8988T (cell line): ENCODE measurements at regions not wholly inside any gene's neighbourhood (a gene's known extent, or its start where the extent isn't known, plus 50 kb on each side); places are given as distances from the start of the nearest gene placed in this dataset.
"Not testable (repeated sequence)": the region's sequence is repeated elsewhere in the genome, so short reads cannot be mapped to it uniquely, and the experiment has no call there.

Experiments used
- DNase-seq: peaks from one replicate; pipeline ENCODE4 v3.0.0; 2011

DNA sequence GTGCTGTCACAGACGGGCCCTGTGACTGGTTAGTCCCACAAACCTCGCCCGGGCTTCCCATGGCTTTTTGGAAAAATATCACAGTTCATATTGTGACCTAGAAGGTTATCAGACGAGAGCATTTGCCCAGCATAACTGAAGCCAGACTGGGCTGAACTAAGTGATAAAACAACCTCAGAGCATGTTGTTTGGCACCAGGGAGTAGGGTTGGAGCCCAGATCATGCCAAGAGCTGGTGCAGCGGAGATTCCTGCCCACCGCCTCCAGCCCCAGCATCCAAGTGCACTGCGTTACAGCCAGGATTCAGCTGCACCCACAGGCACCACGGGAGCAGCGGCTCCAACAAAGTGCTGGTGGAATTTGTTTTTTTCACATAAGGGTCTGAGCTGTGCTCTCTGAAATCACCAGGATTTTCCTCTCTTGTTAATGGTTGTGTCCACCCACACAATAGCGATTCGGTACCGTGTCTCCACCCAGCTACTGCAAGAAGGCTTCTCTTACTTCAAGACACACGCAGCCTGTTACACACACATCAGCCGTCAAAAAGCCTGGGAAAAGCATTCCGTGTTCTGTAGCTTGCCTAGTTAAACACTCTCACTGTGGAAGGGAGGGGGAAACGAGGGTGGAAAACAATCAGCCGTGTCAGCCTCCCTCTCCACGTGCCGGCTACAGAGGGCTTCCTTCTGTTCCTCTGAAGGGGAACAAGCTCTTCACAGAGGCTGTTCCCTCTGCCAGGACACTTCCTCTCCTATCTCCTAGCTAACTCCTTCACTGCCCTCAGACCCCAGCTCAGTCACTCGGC is 273.8 kb downstream of the C16orf95 start:
- no peak for DNase-seq

DNA sequence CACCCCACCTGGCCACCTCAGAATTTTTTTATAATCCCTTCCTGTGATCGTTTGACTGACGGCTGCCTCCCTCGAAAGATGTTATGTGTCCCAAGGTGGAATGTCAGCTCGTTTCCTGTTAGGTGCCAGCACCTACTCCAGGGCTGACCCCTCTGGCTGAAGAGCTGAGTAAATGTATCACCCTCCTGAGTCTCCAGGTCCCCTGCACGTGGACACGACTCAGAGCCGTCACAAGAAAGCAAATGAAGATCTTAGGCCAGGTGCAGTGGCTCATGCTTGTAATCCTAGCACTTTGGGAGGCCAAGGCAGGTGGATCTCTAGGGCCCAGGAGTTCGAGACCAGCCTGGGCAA is 273.2 kb downstream of the C16orf95 start:
- no peak for DNase-seq

- DNase-seq = no peak
These were observed 272.4 kb downstream of the C16orf95 start for GRCh38 chr16:87044829-87045228.

GRCh38 chr16:87045466-87046216 is 271.6 kb downstream of the C16orf95 start:
- no peak for DNase-seq

- no peak for DNase-seq
These were observed 271.0 kb downstream of the C16orf95 start for GRCh38 chr16:87046235-87046634.

GRCh38 chr16:87047221-87048037 is 269.8 kb downstream of the C16orf95 start:
- no peak for DNase-seq

DNA sequence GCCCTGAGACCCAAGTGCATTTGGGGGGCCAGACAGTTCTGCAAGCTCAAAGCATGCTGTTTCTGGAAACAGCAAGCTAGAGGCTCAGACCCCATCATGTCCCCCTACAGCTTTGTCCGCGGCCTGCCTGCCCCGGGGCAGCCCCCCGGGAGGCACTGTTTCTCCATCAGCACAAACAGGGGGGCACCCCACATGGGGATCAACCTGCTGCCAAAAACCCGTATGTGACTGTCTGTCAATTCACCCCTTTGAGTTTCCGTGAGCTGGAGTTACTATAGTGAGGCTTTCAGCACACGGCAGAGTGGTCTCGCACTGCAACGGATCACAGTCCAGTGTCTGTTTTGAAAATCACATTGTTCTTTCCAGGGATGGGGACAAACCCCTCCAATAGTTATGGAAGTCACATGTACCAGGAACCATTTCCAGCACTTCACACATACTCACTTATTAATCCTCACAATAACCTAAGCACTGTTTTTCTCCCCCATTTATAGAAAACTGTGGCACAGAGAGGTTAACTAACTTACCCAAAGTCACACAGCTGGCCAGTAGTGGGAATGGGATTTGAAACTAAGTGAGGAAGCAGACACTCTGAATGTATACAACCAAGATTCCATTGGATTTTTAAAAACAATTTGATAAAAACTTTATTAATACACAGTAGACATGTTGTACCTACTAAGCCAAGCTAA is 269.0 kb downstream of the C16orf95 start:
- no peak for DNase-seq

DNA sequence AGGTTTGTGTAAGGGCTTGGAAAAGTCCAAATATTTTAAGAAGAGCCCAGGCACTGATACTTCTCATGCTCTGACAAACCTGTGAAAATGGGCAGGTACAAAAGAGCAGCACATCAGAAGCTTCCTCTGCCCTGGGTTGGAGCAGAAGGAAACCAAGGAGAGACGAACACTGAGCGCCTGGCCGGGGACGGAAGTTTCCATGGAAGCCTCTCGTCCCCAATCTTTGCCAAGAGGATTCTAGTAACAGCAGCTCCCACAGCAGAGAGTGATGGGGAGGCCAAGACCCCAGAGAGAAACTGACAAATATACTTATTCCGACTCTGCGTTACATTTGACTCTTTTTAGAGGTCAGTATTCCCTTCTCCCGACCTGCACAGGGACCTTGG is 268.5 kb downstream of the C16orf95 start:
- no peak for DNase-seq

- DNase-seq = not testable (repeated sequence)
These were observed 268.0 kb downstream of the C16orf95 start for GRCh38 chr16:87049216-87049615.

GRCh38 chr16:87050142-87050541 is 267.1 kb downstream of the C16orf95 start:
- DNase-seq = no peak

GRCh38 chr16:87051526-87052320 is 265.5 kb downstream of the C16orf95 start:
- no peak for DNase-seq

- no peak for DNase-seq
These were observed 264.7 kb downstream of the C16orf95 start for GRCh38 chr16:87052506-87052905.

DNA sequence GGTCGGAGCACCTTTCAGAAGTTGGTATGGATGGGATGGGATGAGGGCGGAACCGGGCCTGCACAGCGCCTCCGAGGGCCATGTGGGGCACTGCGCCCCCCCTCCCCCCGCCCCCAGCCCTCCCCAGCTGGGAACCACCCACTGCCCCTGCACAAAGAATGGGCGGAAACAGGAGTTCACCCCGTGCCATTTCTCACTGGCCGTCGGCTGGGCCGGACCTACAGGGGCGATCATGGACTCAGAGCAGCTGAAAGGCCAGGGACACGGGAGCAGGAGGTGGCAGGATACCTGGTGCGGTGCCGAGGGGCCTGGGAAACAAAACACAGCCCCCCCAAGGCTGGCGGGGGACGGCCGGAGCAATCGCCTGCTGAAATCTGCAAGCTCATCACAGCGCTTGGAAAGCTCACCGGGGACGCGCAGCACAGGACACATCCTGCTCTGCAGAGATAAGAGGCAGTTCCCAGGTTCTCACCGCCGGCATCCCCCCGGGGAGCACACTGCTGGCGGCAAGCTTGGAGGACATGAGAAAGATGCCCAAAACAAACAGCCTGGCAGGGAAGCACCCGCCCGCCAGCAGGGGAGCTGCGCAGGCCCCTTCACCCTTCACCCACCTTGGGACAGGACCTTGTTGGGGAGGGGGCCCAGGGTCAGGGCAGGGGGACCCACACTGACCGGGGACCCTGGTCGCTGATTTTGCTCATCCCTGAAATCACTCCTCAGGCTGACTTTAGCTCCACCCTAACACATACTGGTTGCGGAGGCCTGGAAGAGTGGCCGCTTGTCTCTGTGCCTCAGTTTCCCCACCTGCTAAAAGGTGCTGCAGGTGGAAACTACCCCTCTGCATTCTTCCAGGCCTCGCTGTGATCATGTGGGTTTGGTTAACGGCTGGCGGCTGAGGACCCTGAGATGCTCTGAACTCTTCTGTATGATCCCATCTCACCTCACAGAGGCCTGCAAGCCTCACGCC is 263.9 kb downstream of the C16orf95 start:
- no peak for DNase-seq

DNA sequence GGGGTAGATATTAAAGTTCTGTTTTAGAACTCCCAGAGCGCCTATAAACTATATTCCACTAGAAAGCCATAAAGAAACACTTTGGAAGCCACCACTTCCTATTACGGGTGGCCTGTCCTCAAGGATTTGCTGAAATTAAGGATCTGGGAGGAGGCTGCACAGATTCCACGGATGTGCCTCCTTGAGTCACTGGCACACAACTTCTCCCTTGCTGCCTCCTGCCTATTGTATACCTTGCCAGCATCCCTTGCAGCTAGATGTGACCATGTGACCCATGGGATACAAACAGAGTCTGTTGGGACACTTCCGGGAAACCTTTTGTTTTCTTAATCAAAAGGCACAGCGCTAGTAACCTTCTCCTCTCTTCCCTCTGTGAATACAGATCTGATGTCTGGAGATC is 263.0 kb downstream of the C16orf95 start:
- DNase-seq = no peak

DNA sequence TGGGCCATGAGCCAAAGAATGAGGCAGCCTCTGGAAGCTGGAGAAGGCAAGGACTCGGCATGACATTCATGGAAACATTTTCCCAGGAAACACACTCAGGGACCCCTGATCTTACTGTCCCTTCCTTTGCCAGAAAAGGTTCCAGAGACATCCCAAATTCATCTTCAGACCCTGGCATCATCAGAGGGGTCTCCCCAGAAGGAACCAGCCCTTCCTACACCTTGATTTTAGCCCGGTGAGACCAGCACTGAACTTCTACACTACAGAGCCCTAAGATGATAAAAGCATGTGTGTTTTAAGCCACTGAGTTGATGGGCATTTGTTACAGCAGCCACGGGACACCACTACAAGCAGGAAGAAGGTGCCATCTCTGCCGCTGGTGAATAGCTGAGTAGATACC is 262.3 kb downstream of the C16orf95 start:
- no peak for DNase-seq

DNA sequence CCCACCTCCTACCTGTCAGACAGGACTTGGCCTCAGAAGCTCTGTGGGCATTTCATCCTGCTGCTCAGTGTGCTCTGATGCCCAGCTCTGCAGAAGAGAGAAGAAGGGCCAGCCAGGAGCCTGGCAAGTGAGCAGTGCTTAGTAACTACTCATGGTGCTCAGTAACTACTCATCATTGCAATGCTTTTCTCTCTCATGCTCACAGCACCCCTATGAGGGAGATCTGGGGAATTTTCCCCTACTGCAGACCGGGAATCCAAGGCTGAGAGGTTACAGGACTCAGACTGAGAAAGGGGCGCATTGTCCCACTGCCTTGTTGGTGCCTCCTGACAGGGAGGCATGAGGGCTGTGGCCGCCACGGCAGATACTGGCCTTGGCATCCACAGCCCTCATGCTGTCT is 261.1 kb downstream of the C16orf95 start:
- no peak for DNase-seq

- no peak for DNase-seq
These were observed 260.6 kb downstream of the C16orf95 start for GRCh38 chr16:87056551-87056950.

DNA sequence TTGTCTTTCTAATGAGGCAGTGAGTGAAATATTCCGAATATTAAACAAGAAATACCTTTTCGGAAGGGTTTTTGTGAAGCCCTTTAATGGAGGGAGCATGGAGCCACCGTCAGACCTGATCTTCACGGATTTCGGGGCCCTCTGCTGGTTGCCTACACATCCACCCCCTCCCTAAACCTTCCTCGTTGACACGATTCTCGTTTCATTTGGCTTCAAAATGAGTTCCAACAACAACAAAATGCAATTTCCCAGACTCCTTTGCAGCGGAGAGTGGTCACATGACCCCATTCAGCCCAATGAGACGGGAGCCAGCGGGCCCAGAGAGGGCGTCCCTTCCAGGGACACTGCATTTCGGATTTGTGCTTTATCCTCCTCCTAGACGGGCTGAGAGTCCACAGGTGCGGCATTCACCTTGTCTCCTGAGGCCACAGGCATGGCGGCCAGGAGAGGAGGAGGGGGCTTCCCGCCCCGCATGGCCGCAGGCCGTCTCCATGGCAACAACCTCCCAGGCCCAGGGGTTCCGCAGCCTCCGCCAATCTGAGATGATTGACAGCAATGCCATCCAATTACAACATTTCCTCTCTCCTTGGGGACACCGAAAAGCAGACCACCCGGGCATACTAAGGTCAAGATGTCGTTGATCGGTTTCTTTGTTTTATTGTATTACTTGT is 259.8 kb downstream of the C16orf95 start:
- DNase-seq = no peak

- no peak for DNase-seq
These were observed 259.1 kb downstream of the C16orf95 start for GRCh38 chr16:87057951-87058560.

GRCh38 chr16:87058728-87059250 is 258.4 kb downstream of the C16orf95 start:
- no peak for DNase-seq
